ENCODE measurements at regions not wholly inside any gene's neighbourhood (a gene's known extent, or its start where the extent isn't known, plus 50 kb on each side); places are given as distances from the start of the nearest gene placed in this dataset.

- no peak for TF ChIP-seq CTCF (IDR thresholded peaks at IDR 0.05)
- no peak for TF ChIP-seq POLR2A (IDR thresholded peaks at IDR 0.05)
- no peak for TF ChIP-seq POLR2AphosphoS5 (IDR thresholded peaks at IDR 0.05; ENCODE audit: insufficient read depth in 1 of 2, low read depth in 1 of 2)
These were observed 108.0 kb upstream of the PLPP4 start for GRCh38 chr10:120349069-120349468.
